ENCODE measurements at regions not wholly inside any gene's neighbourhood (a gene's known extent, or its start where the extent isn't known, plus 50 kb on each side); places are given as distances from the start of the nearest gene placed in this dataset.

DNA sequence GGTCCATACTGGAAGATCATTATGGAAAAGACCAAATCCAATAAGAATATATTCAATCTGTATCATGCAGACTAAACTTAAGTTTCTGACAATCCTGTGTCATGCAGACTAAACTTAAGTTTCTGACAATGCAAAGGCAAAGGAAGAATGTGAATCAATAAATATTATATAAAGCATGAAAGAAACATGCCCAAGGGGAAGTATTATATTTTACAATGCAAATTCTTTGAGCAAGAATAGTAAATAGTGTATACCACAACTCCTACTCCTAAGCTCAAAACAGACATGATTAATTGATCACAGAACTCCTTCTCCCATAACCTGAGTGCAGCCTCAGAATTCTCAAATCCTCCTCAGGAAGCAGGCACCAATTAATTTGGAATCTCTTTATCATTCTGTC is 71.3 kb upstream of the BDNF start:
- DNase-seq (ENCODE audit: low read depth): no peak

DNA sequence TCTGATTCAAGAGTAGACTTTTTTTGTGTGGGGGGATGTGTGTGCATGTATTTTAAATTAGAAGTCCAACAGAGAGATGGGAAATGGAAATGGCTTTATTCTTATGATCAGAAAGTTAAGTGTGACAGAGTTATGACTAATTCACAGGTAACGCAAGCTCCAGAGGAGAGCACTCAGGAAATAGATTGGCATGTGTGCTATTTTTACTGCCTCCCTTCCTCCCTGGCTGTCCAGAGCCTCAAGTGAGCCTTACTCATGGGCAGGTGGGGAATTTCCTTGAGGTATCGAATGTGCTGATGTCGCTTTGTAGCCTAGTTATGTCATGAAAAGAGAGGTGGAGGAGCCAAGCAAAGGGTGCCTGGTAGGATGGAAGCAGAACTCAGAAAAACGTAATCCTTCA is 70.3 kb upstream of the BDNF start:
- DNase-seq (ENCODE audit: low read depth): peak; percentile 34

DNA sequence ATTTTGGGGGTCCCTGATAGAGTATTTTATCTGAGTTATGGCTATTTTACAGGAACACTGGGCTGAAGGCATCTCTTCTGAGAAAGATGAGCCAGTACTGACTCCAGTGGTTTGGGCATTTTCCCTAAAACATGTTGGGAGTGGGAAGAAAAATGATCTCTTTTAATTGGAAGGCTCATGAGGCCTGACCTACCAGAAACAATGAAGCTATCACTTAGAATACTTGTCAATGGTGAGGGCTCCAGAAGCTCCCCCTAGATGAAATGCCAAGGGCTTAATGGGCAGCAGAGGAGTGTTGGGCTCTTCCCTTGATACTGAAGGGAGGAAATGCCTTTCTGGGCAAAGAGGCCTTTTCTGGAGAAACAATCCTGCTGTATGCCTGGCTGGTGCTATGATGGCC is 63.5 kb upstream of the BDNF start:
- DNase-seq (ENCODE audit: low read depth): no peak

DNA sequence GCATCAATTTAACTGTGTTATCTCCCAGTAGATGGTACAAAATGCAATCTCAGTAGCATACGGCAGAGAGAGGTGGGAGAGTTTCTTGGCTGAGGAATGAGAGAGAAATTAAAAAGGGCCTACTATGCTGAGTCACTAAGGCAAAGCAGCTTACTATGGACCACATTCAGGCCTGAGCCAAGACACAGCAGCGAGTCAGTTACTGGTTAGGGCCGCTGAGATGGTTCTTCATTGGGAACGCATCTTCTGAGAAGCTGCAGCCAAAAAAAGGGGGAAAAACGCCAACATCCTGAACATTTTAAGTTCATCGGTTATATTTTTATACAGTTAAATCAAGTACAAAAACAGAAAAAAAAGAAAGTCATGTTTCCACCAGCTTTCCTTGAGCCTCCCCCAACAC is 61.1 kb upstream of the BDNF start:
- DNase-seq (ENCODE audit: low read depth): no peak

DNA sequence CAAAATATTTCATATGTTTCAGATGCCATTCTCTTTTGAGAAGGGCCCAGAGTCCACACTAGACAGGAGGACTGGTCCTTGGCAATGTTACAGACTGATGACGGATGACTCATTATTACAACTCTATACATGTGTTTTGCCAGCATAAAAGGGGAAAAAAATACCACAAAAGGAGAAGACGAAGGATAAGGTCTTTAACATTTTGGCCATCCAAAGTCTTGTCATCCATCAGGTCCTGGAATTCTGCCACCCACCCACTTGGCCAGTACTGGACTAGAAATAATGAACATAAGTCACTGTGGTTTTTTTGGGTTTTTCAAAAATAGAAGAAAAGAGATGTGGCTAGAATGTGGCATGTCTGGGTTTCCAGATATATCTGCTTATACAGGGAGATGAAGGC is 57.7 kb upstream of the BDNF start:
- DNase-seq (ENCODE audit: low read depth): peak; percentile 66

DNA sequence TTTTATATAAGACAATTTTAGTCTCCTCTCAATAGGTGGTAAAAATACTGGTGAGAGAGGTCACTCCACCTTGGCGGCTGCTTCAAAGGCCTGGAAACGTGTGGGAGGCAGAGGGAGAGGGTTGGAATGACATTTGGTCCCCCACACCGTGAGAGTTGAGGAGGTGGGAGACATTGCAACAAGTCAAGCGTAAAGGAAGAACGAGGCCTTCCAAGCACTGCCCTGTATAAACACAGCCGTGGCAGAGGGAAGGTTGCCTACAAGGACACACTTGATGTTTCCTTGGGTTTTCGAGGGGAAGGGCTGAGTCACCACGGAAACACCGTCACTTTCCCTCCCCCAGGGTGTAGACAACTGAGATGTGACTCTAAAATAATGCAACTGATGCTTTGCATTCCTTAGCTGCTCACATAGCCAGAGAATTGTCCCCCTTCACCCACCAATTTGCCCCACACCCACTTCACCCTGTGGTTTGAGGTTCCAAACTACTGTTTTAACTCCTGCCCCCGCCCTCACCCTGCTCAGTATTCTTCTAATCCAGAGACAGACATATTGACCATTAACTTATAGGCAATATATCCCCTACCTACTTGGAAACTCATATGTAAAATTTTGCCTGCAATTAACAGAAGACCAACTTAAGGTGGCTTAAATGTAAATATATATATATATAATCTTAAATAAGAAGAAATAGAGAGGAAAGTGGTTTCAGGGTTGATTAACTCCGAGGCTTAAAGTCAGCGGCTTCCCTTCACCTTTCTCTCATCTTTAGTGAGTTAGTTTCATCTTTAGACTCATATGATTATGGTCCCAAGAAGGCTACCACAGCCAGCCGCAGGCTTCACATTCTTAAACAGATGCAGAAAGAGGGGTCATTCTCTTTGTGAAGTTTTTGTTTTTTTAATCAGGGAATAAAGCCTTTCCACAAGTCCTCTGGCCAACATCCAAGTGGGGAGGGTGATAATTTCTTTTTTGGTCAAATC is 54.1 kb upstream of the BDNF start:
- DNase-seq (ENCODE audit: low read depth): peak; percentile 88

Data from Daoy (cell line).